Aorta (tissue), 5 donors: ENCODE measurements at regions not wholly inside any gene's neighbourhood (a gene's known extent, or its start where the extent isn't known, plus 50 kb on each side); places are given as distances from the start of the nearest gene placed in this dataset.

Experiments
- ATAC-seq: fragments of 200-7000 bp; cut with Tn5 transposase; one replicate; pipeline ENCODE4 v1.9.1; 2022; ENCODE audit warnings: moderate library complexity; ENCODE audit not compliant: low FRiP score
- DNase-seq, 2 donors: peaks; one replicate each; pipeline ENCODE4 v3.0.0-alpha.2; 2020
- H3K27ac ChIP-seq, 2 donors: one replicate each; pipeline ENCODE4 v1.5.1; 2013; ENCODE audit warnings: low read length in 2 of 2, mild to moderate bottlenecking in 2 of 2, moderate library complexity in 2 of 2, control low read depth in 1 of 2, inconsistent platforms in 1 of 2, low read depth in 1 of 2
- H3K27me3 ChIP-seq, 2 donors: one replicate each; pipeline ENCODE4 v1.6.1; 2013; ENCODE audit warnings: control low read depth in 1 of 2, low read length in 1 of 2, mild to moderate bottlenecking in 1 of 2, moderate library complexity in 1 of 2; ENCODE audit not compliant: insufficient read depth in 2 of 2, control insufficient read depth in 1 of 2
- H3K36me3 ChIP-seq, 2 donors: one replicate each; pipeline ENCODE4 v1.6.1; 2013; ENCODE audit warnings: control low read depth in 1 of 2, low read length in 1 of 2, mild to moderate bottlenecking in 1 of 2; ENCODE audit not compliant: insufficient read depth in 2 of 2, control insufficient read depth in 1 of 2
- H3K4me1 ChIP-seq, 2 donors: one replicate each; pipeline ENCODE4 v1.6.1; 2013; ENCODE audit warnings: low read length in 2 of 2, control low read depth in 1 of 2, mild to moderate bottlenecking in 1 of 2, moderate library complexity in 1 of 2; ENCODE audit not compliant: insufficient read depth in 2 of 2, control insufficient read depth in 1 of 2
- H3K4me3 ChIP-seq, 2 donors: one replicate each; pipeline ENCODE4 v1.5.1; 2013; ENCODE audit warnings: low read length in 2 of 2, control low read depth in 1 of 2, mild to moderate bottlenecking in 1 of 2
- H3K9me3 ChIP-seq: one replicate; pipeline ENCODE4 v1.6.1; 2013; ENCODE audit warnings: mild to moderate bottlenecking, low read length; ENCODE audit not compliant: control insufficient read depth
- WGBS, 2 donors: extraction: QIAGEN DNeasy Blood & Tissue Kit; methylation state at CpG; one replicate each; pipeline ENCODE4 v1.1.7; 2013; 5-methylcytosine and 5-hydroxymethylcytosine counted together
- intact Hi-C, 2 donors: fragments of 100-400 bp; cut with DNase I; formaldehyde crosslinking; loops; one replicate each; pipeline versions ENCODE4 v1.14.2 to v1.15.0; 2022
- donor health status: healthy with polysubstance abuse.
- donor health status: Bipolar disorder and iron deficiency.
- donor health status: DM: no; HTN: no; CAD: no.
- donor health status: DM: no; HTN: no; CAD: no.
- donor health status: DM: yes; HTN: yes; CAD: no.

GRCh38 chr7:94301024-94301586 is 93.6 kb upstream of the COL1A2 start:
- peak overlapping the region; percentile 87 to 100 for H3K27ac ChIP-seq
- peaks cover 10 to 19% of the 10 kb centered on the region in 2 donors for H3K4me1 ChIP-seq
- ATAC-seq = peak; percentile 88
- H3K27me3 ChIP-seq = no peaks in the 10 kb centered on the region
- H3K36me3 ChIP-seq = no peaks in the 10 kb centered on the region
- no peaks in the 10 kb centered on the region for H3K9me3 ChIP-seq
- WGBS, 2 donors = 3 to 10% methylated on average over 6 of the region's 6 CpGs
- intact Hi-C loops = loop anchor here (1.0 to 5.0 kb wide), 3 partner anchors 12 to 56 kb away; no protein-coding TSS in a partner anchor
- peak; percentile 89 to 93 for DNase-seq
- H3K4me3 ChIP-seq = no peak overlapping the region

- H3K4me3 ChIP-seq = no peak overlapping the region
- ATAC-seq = no peak
- WGBS, 2 donors = 49 to 52% methylated on average over 4 of the region's 4 CpGs
- H3K36me3 ChIP-seq = no peaks in the 10 kb centered on the region
- peak overlapping the region; percentile 10 to 73 for H3K27ac ChIP-seq
- H3K4me1 ChIP-seq = peaks cover 10 to 18% of the 10 kb centered on the region in 2 donors
- H3K9me3 ChIP-seq = no peaks in the 10 kb centered on the region
- no peaks in the 10 kb centered on the region for H3K27me3 ChIP-seq
- intact Hi-C loops = loop anchor here (5.0 kb wide), 2 partner anchors 44 to 54 kb away; no protein-coding TSS in a partner anchor
- no peak for DNase-seq
These were observed 91.6 kb upstream of the COL1A2 start for GRCh38 chr7:94303118-94303517.

GRCh38 chr7:94303695-94304094 is 91.0 kb upstream of the COL1A2 start:
- Histone ChIP-seq H3K4me3 (no peak overlapping the region), H3K27me3 (no peaks in the 10 kb centered on the region), H3K27ac (peak overlapping the region in 1 of 2 donors; percentile 91), H3K4me1 (peaks cover 10 to 16% of the 10 kb centered on the region in 2 donors), H3K9me3 (no peaks in the 10 kb centered on the region), H3K36me3 (no peaks in the 10 kb centered on the region)
- intact Hi-C loops = loop anchor here (5.0 kb wide), 2 partner anchors 44 to 54 kb away; no protein-coding TSS in a partner anchor
- no peak for DNase-seq
- WGBS, 2 donors = 1 to 6% methylated on average over 7 of the region's 7 CpGs
- peak; percentile 49 for ATAC-seq

- intact Hi-C loops = loop anchor here (5.0 kb wide), 2 partner anchors 42 to 52 kb away; no protein-coding TSS in a partner anchor
- H3K27me3 ChIP-seq = no peaks in the 10 kb centered on the region
- H3K36me3 ChIP-seq = no peaks in the 10 kb centered on the region
- H3K27ac ChIP-seq = peak overlapping the region in 1 of 2 donors; percentile 44
- no peaks in the 10 kb centered on the region for H3K9me3 ChIP-seq
- no peak overlapping the region for H3K4me3 ChIP-seq
- 91 to 94% methylated on average over 2 of the region's 2 CpGs for WGBS, 2 donors
- peaks cover 5 to 16% of the 10 kb centered on the region in 2 donors for H3K4me1 ChIP-seq
- no peak for DNase-seq
- no peak for ATAC-seq
These were observed 89.8 kb upstream of the COL1A2 start for GRCh38 chr7:94304878-94305277.

- Histone ChIP-seq H3K9me3 (no peaks in the 10 kb centered on the region), H3K4me1 (peaks cover 3 to 9% of the 10 kb centered on the region in 2 donors), H3K4me3 (no peak overlapping the region), H3K36me3 (no peaks in the 10 kb centered on the region), H3K27me3 (no peaks in the 10 kb centered on the region), H3K27ac (no peak overlapping the region)
- no peak for ATAC-seq
- intact Hi-C loops = no loop called here
- 79% methylated on average over 3 of the region's 3 CpGs for WGBS, 2 donors
- no peak for DNase-seq
These were observed 88.9 kb upstream of the COL1A2 start for GRCh38 chr7:94305836-94306235.

GRCh38 chr7:94307399-94308048 is 87.2 kb upstream of the COL1A2 start:
- DNase-seq (no peak), ATAC-seq (no peak)
- Histone ChIP-seq H3K4me1 (peaks cover 0 to 9% of the 10 kb centered on the region in 2 donors), H3K27me3 (no peaks in the 10 kb centered on the region), H3K4me3 (no peak overlapping the region), H3K27ac (no peak overlapping the region), H3K36me3 (no peaks in the 10 kb centered on the region), H3K9me3 (no peaks in the 10 kb centered on the region)
- 88 to 92% methylated on average over 4 of the region's 4 CpGs for WGBS, 2 donors
- intact Hi-C loops = no loop called here

- 86 to 89% methylated on average over 6 of the region's 6 CpGs for WGBS, 2 donors
- intact Hi-C loops = loop anchor here in 1 of 2 donors (5.0 kb wide), 1 partner anchor 36 kb away; no protein-coding TSS in a partner anchor
These were observed 83.2 kb upstream of the COL1A2 start for GRCh38 chr7:94311515-94311914.

GRCh38 chr7:94313926-94314325 is 80.8 kb upstream of the COL1A2 start:
- no peaks in the 10 kb centered on the region for H3K36me3 ChIP-seq
- 3 to 8% methylated on average over 2 of the region's 2 CpGs for WGBS, 2 donors
- no peaks in the 10 kb centered on the region for H3K9me3 ChIP-seq
- intact Hi-C loops = loop anchor here (1.0 to 5.0 kb wide), 2 partner anchors 13 to 33 kb away; no protein-coding TSS in a partner anchor
- ATAC-seq = no peak
- H3K27me3 ChIP-seq = no peaks in the 10 kb centered on the region
- peaks cover 0 to 3% of the 10 kb centered on the region in 2 donors for H3K4me1 ChIP-seq
- no peak overlapping the region for H3K4me3 ChIP-seq
- H3K27ac ChIP-seq = peak overlapping the region in 1 of 2 donors; percentile 77
- no peak for DNase-seq

More at GRCh38 chr7:94311515-94311914, 83.2 kb upstream of the COL1A2 start:
- Histone ChIP-seq H3K4me3 (no peak overlapping the region), H3K27me3 (no peaks in the 10 kb centered on the region), H3K36me3 (no peaks in the 10 kb centered on the region), H3K27ac (no peak overlapping the region), H3K9me3 (no peaks in the 10 kb centered on the region), H3K4me1 (peaks cover 0 to 3% of the 10 kb centered on the region in 2 donors)
- DNase-seq = no peak
- no peak for ATAC-seq
